ENCODE measurements at regions not wholly inside any gene's neighbourhood (a gene's known extent, or its start where the extent isn't known, plus 50 kb on each side); places are given as distances from the start of the nearest gene placed in this dataset.

- TF ChIP-seq CTCF (conservative IDR thresholded peaks at IDR 0.05; ENCODE audit: low read depth in 2 of 2): no peak
- TF ChIP-seq POLR2AphosphoS5 (IDR thresholded peaks at IDR 0.05; ENCODE audit: low read depth): no peak
- no peak for TF ChIP-seq REST (IDR thresholded peaks at IDR 0.05; ENCODE audit: unreplicated experiment)
- no peak for TF ChIP-seq EZH2 (IDR thresholded peaks at IDR 0.05; ENCODE audit: low read depth, unreplicated experiment)
- TF ChIP-seq EZH2phosphoT487 (IDR thresholded peaks at IDR 0.05; ENCODE audit: unreplicated experiment): no peak
Observed at GRCh38 chr13:63167699-63168337, 1752.2 kb upstream of the PCDH20 start.

Measured in GM23338 (cell line).